ENCODE measurements at regions not wholly inside any gene's neighbourhood (a gene's known extent, or its start where the extent isn't known, plus 50 kb on each side); places are given as distances from the start of the nearest gene placed in this dataset.

GRCh38 chr6:121499666-121500065 is 64.2 kb downstream of the GJA1 start:
- DNase-seq (ENCODE audit: low read depth, low spot score), result no peak
- H3K27ac ChIP-seq, result no peak overlapping the region

GRCh38 chr6:121503589-121503991 is 68.1 kb downstream of the GJA1 start:
- DNase-seq (ENCODE audit: low read depth, low spot score), result no peak
- H3K27ac ChIP-seq, result peak overlapping the region; percentile 78

DNA sequence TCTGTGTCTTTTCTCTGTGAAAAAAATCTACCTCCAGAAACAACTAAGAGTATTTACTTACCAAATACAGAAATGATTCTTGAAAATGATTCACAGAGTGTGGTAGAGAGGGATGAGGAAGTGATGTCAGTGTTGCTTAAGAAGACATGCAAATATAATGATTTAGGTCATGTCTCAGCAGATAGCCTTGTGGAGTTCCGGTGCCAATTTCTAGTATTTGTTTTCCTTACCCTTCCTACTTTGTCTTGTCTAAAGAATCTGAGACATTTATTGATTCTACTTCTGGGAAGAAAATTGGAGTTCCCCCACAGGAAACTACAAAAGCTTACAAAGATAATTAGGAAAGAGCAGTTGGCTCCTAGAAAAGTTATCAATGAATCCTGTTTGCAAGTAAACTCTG is 68.8 kb downstream of the GJA1 start:
- H3K27ac ChIP-seq, result peak overlapping the region; percentile 78
- DNase-seq (ENCODE audit: low read depth, low spot score), result peak; percentile 80

- peak overlapping the region; percentile 78 for H3K27ac ChIP-seq
- DNase-seq (ENCODE audit: low read depth, low spot score), result no peak
These were observed 69.8 kb downstream of the GJA1 start for GRCh38 chr6:121505284-121505683.

- peak overlapping the region; percentile 71 for H3K27ac ChIP-seq
- no peak for DNase-seq (ENCODE audit: low read depth, low spot score)
These were observed 71.6 kb downstream of the GJA1 start for GRCh38 chr6:121506761-121507754.

GRCh38 chr6:121510568-121511177 is 75.2 kb downstream of the GJA1 start:
- no peak for DNase-seq (ENCODE audit: low read depth, low spot score)

GRCh38 chr6:121515630-121516265 is 80.3 kb downstream of the GJA1 start:
- DNase-seq (ENCODE audit: low read depth, low spot score), result no peak
- no peak overlapping the region for H3K27ac ChIP-seq

More at GRCh38 chr6:121510568-121511177, 75.2 kb downstream of the GJA1 start:
- peak overlapping the region; percentile 25 for H3K27ac ChIP-seq

- no peak overlapping the region for H3K27ac ChIP-seq
- no peak for DNase-seq (ENCODE audit: low read depth, low spot score)
These were observed 80.9 kb downstream of the GJA1 start for GRCh38 chr6:121516331-121516730.

- H3K27ac ChIP-seq, result peak overlapping the region; percentile 59
- no peak for DNase-seq (ENCODE audit: low read depth, low spot score)
These were observed 85.1 kb downstream of the GJA1 start for GRCh38 chr6:121520337-121521163.

- no peak for DNase-seq (ENCODE audit: low read depth, low spot score)
- peak overlapping the region; percentile 59 for H3K27ac ChIP-seq
These were observed 85.7 kb downstream of the GJA1 start for GRCh38 chr6:121521164-121521555.

GRCh38 chr6:121522265-121522664 is 86.8 kb downstream of the GJA1 start:
- peak overlapping the region; percentile 59 for H3K27ac ChIP-seq
- peak; percentile 88 for DNase-seq (ENCODE audit: low read depth, low spot score)

- no peak for DNase-seq (ENCODE audit: low read depth, low spot score)
- H3K27ac ChIP-seq, result peak overlapping the region; percentile 59
These were observed 87.4 kb downstream of the GJA1 start for GRCh38 chr6:121522771-121523386.

DNA sequence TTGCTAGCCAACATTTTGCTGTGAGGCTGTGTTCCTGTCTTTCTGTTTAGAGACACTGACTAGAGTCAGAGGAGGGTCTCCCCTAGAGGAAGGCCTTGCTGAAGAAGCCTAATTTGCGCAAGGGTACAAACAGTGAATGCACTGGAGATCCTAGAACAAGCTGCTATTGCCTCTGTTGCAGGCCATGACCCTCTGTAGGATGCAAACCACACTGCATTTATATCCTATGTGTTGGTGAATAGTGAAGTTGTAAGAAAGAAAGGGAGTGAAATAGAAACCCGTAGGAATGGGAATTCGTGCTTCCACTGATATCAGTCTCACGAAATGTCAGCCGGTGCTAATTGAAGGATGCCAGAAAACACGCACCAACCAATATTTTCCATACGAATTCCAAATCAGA is 88.2 kb downstream of the GJA1 start:
- H3K27ac ChIP-seq, result no peak overlapping the region
- no peak for DNase-seq (ENCODE audit: low read depth, low spot score)

- no peak for DNase-seq (ENCODE audit: low read depth, low spot score)
- H3K27ac ChIP-seq, result no peak overlapping the region
These were observed 90.8 kb downstream of the GJA1 start for GRCh38 chr6:121526282-121526681.

DNA sequence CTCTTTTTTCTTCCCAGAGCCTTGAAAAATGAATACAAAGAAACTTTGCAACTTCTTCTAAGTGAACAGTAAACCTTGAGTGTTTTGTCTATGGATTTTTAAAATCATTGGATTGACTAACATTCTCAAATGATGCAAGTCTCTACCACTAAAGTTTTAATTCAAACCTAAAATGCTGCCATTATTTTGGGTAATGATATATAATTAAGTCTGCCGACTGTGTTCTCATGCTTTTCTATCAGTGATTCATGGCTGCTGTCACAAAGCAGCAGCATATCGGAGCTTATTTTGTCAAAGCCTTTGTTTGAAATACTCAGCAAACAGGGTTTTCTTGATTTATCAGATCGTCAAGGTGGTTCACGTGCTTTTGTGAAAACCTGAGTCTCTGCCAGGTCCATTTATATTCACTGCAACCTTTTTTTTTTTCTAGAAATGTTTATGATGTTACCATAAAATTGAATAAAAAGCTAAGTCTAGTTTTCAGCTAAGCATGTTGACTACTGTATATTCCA is 96.3 kb downstream of the GJA1 start:
- H3K27ac ChIP-seq, result no peak overlapping the region
- no peak for DNase-seq (ENCODE audit: low read depth, low spot score)

DNA sequence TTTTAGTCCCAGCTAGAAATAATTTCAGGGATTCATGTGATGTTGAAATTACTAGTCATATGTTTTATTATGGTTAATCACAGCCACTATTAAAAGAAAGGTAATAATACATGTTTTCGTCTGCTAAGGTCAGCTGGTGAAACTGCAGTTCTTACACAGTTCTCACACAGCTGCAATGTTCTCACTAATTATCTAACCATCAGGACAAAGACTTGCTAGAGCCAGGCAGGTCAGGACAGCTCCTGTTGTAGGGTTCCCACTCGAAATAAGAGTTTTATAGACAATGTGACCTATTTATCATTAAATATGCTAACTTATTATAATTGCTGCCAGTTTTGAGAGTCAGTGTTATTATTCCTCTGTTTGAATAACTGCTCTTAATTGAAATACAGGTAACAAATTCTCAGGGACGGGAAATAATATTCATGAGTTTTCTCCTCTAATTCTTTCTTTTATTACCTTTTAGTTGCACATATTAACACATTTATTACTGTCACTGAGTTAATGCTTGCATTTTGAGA is 97.9 kb downstream of the GJA1 start:
- H3K27ac ChIP-seq, result no peak overlapping the region

DNA sequence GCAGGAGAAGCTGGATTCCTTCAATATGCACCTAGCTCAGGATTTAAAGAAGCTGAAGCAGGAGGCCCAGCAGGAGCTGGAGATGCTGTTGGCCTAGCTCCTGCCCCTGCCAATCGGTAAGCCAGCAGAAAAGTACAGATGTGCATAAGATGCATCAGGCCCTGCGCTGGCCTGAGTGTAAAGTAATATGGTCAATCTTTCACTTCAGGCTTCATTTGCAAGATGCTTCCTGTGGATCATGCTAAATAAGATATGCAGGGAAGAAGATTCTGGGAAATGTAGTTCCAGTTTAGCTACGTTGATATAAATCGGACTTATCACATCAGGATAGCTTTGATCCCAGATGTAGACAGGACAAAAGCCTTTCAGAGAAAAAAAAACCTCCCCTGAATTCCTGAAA is 100.3 kb downstream of the GJA1 start:
- no peak overlapping the region for H3K27ac ChIP-seq
- DNase-seq (ENCODE audit: low read depth, low spot score), result no peak

More for the DNA sequence above, 97.9 kb downstream of the GJA1 start:
- peak; percentile 64 for DNase-seq (ENCODE audit: low read depth, low spot score)

- no peak overlapping the region for H3K27ac ChIP-seq
- no peak for DNase-seq (ENCODE audit: low read depth, low spot score)
These were observed 100.9 kb downstream of the GJA1 start for GRCh38 chr6:121536345-121536744.

GRCh38 chr6:121539439-121539838 is 104.0 kb downstream of the GJA1 start:
- DNase-seq (ENCODE audit: low read depth, low spot score), result no peak
- no peak overlapping the region for H3K27ac ChIP-seq

All from epithelial cell of prostate (primary cell).